Dedifferentiated amniotic fluid mesenchymal stem cell (primary cell): ENCODE measurements at regions not wholly inside any gene's neighbourhood (a gene's known extent, or its start where the extent isn't known, plus 50 kb on each side); places are given as distances from the start of the nearest gene placed in this dataset.
"Not testable (repeated sequence)": the region's sequence is repeated elsewhere in the genome, so short reads cannot be mapped to it uniquely, and the experiment has no call there.

Experiments
- DNase-seq: peaks from one replicate; pipeline ENCODE4 v3.0.0-alpha.2; 2016; ENCODE audit errors: extremely low spot score

DNA sequence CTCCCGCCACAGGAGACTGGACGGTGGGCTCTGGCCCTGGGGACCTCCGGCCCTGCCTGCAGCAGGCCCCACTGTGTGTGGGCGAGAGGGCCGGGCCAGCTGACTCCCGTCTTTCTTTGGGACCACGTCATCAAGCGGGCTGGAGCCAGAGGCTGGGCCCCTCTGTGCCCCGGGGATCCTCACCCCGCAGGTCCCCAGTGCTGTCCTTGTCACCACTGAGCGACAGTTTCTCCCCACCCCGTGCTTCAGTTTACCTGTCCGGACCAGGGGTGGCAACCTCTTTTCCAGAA is 181.9 kb upstream of the ZNF469 start:
- no peak for DNase-seq

DNA sequence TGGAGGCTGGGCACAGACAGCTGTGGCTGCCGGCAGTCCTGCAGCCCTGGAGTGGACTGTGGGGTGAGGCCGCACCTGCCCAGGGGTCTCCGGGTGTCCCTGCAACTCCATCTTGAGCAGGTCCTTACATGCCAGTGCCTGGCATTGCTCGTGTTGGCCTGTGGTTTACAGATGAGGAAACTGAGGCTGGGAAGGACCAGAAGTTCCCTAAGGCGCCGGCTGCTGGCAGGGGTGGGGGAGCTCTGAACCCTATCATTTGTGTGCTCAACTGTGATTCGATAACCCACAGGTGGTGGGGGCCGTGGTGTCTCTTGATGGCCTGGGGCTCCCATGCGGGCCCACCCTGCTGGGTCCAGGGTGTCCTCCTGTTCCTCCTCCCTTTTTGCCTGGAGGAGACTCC is 181.1 kb upstream of the ZNF469 start:
- DNase-seq = not testable (repeated sequence)

DNA sequence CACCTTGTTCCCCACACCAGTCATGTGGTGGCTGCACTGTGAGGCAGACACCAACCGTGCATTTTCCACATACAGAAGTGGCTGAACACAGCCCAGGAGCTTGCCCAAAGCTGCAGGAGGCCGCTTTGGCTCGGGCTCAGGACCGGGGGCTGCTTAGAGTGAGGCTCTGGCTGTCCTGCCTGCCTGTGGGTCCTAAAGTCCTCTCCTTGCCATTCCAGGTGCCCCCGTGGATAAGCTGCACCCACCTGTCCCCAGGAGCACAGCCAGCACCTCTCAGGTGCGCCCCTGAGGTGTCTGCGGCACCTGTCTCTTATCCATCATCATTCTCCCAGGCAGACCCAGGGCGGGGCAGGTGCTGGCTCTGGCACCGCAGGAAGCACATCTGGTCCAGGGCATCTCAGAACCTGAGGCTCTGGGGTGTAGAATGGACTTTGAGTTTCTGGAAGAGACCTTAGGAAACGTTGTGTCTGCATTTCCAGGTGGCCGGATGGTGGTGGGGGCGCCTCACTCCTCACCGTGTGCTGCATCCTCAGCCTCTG is 180.5 kb upstream of the ZNF469 start:
- DNase-seq = no peak

- DNase-seq = not testable (repeated sequence)
Measured at GRCh38 chr16:88202856-88203681, 179.7 kb upstream of the ZNF469 start.

GRCh38 chr16:88204131-88205110 is 178.3 kb upstream of the ZNF469 start:
- not testable (repeated sequence) for DNase-seq

- DNase-seq = not testable (repeated sequence)
Measured at GRCh38 chr16:88205482-88205881, 177.3 kb upstream of the ZNF469 start.

GRCh38 chr16:88206006-88206405 is 176.8 kb upstream of the ZNF469 start:
- DNase-seq = not testable (repeated sequence)

DNA sequence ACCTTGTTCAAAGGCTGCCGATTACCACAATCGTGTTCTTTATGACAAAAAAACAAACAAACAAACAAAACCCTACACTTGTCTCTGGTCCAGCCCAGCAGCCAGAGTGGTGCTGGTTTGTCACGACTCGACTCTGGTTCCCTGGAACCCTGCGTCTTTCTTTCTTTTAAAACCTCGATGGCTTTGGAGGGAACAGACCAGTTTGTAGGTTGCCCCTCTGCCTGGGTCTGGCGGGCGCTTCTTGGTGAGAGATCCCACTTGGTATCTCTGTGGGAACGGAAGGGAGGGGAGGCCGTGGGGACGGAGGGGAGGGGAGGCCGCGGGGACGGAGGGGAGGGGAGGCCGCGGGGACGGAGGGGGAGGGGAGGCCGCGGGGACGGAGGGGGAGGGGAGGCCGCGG is 176.2 kb upstream of the ZNF469 start:
- not testable (repeated sequence) for DNase-seq

DNA sequence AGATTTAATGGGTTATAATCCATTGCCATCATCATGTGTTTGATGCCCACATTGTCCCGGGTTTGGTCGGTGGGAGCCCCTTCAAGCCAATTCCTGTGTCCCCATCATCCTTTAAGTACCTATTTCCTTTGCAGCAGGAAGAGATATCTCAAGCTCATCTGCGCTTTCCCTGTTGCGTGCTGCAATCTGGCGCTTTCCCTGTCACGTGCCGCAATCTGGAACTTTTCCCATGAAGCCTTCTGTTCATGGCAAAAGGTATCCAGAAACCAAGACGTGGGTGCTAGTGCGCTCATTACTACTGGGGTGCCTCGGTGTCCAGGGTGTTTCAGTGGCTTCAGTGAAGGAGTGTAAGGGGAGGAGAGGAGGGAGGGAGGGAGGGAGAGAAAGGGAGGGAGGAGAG is 174.6 kb upstream of the ZNF469 start:
- no peak for DNase-seq

- not testable (repeated sequence) for DNase-seq
Measured at GRCh38 chr16:88208776-88209175, 174.0 kb upstream of the ZNF469 start.

DNA sequence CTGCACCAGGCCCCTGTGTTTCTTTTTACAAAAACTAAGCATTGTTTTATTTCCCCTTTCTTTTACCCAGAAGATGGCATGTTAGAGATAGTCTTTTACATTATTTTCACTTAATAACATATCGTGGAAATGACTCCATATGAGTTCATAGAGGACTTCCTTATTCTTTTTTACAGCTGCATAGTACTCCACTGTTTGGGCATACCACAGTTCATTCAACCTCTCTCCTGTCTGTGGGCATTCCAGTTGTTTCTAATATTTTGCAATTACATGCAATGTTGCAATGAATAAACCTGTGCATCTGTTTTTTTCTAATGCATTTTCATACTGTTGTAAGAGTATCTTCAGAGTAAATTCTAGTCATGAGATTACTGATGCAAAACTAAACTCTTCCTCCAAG is 173.2 kb upstream of the ZNF469 start:
- DNase-seq = not testable (repeated sequence)

- DNase-seq = not testable (repeated sequence)
Measured at GRCh38 chr16:88213937-88214336, 168.8 kb upstream of the ZNF469 start.

DNA sequence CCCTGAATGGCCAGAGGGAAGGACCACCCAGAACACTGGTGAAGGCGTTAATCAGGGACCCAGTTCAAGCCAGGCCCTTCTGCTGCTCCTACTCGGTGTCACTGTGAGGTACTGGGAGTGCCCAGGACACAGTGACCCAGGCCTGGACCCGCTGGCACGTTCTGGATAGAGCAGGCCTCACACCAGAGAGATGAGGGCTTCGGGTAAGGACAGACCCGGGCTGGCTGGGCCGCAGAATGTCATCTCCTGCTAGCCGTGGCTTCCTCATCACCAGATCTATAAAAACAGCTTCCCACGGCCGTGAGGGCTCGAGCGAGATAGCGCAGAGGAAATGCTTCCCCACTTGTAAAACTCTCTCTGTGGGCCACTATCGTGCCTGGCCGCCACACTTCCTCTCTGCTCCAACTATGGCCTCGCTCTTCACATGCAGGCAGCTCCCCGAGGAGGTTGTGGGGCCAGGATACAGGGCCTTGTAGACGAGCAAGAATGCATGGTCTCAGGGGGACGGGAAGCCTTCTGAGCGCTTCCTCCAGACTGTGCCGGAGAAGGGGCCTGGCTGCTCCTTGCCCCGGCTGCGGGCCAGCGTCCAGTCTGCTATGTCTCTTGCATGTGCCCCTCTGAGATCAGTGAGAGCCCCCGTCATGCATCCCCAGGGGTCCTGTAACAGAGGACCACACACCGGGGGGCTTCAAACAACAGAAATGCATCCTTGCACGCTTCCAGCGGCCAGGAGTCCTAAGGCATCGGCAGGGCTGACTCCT is 161.6 kb upstream of the ZNF469 start:
- not testable (repeated sequence) for DNase-seq

GRCh38 chr16:88223696-88224095 is 159.1 kb upstream of the ZNF469 start:
- DNase-seq = not testable (repeated sequence)

- DNase-seq = not testable (repeated sequence)
Measured at GRCh38 chr16:88224131-88224898, 158.4 kb upstream of the ZNF469 start.

DNA sequence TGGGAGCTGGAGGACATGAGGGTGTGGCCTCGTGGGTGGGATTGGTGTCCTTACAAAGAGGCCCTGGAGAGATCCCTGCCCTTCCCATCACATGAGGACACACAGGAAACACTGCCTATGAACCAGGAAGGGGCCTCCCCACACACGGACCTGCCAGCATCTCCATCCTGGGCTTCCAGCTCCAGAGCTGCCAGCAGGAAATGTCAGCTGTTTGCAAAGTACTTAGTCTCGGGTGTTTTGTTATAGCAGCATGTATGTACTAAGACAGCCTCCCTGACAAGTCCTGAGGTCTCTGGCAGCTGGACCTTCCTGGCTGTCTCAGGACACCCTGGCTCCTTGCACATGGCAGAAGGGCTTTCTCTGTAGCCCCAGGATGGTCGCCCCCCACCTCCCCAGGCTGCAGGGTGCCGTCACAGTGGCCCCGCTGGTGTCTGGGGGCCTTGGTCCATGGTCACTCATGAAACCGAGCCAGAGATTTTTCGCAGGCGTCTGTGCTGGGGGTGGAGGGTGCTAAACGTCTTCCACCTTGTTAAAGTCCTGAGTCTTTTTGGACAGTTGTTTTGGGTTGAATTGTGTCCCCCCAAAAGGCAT is 157.0 kb upstream of the ZNF469 start:
- not testable (repeated sequence) for DNase-seq

DNA sequence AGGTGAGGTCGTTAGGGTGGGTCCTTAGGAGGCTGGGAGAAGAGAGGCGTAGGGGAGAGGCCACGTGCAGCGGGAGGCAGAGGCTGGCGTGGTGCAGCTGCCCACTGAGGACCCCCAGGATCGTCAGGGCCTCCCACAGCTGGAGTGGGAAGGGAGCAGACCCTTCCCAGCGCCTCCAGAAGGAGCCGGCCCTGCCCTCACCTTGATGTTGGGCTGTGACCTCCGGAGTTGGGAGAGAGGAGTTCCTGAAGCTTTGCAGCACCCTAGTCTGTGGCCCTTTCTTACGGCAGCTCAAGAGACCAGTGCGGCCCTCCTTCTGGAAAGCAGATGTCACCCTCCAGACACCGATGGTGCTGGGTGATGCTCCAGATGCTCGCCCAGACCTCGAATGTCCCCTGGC is 156.5 kb upstream of the ZNF469 start:
- DNase-seq = not testable (repeated sequence)

- not testable (repeated sequence) for DNase-seq
Measured at GRCh38 chr16:88227026-88227721, 155.6 kb upstream of the ZNF469 start.

- DNase-seq = not testable (repeated sequence)
Measured at GRCh38 chr16:88227722-88228482, 154.9 kb upstream of the ZNF469 start.
